ENCODE measurements at regions not wholly inside any gene's neighbourhood (a gene's known extent, or its start where the extent isn't known, plus 50 kb on each side); places are given as distances from the start of the nearest gene placed in this dataset.

DNA sequence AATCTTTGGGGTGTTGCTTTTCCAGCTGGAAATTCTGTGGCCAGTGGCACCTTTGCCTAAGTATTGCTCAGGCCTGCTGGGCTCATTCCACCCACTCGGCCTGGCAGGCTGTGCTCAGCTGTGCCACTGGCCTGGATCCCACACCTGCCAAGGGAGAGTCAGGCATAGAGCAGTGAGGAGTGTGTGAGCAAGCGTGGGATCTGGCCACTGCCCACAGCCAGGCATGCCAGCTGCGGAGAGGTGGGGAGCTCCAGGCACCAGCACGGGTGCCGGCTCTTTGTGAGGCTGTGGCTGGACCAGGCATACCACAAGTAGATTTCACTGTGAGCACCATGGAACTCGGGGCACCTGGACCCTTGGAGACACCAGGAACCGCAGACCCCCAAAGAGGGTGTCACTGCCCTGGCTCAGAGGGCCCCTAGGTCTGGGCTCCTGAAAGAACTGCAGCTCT is 118.1 kb upstream of the MAP2 start:
- ChIA-PET POLR2A (no interaction called here), CTCF (interaction anchor here (1.6 kb wide), 1 partner anchor 26 kb away, joined by 4 read pairs; no protein-coding TSS in a partner anchor)
- no peak for TF ChIP-seq EZH2phosphoT487 (IDR thresholded peaks at IDR 0.05; ENCODE audit: borderline replicate concordance, low read depth)
- no peak for TF ChIP-seq JUND (IDR thresholded peaks at IDR 0.05)
- TF ChIP-seq NRF1 (IDR thresholded peaks at IDR 0.05; ENCODE audit: low read depth, low read length) = no peak
- no peaks in the 10 kb centered on the region for H3K9me3 ChIP-seq
- H3K4me2 ChIP-seq = no peak overlapping the region
- no peaks in the 10 kb centered on the region for H3F3A ChIP-seq (replicated peaks; ENCODE audit: insufficient read depth)
- 48% methylated on average over 5 of the region's 7 CpGs for WGBS (ENCODE audit: low lambda C conversion rate)
- no peaks in the 10 kb centered on the region for H3K9me2 ChIP-seq
- DNase-seq = no peak
- H3K4me1 ChIP-seq (ENCODE audit: control insufficient read depth in 1 of 2, insufficient read depth in 2 of 2, low read depth in 1 of 2, low read length in 1 of 2) = no peaks in the 10 kb centered on the region
- no peak overlapping the region for H3K27ac ChIP-seq (ENCODE audit: low read depth in 2 of 2, low read length in 1 of 2)
- no peak overlapping the region for H3K9ac ChIP-seq
- H3K4me3 ChIP-seq (ENCODE audit: low read depth in 2 of 2, low read length in 1 of 2) = no peak overlapping the region
- H3K27me3 ChIP-seq (ENCODE audit: insufficient read depth) = no peaks in the 10 kb centered on the region
- H3K36me3 ChIP-seq (replicated peaks in 1 of 2; ENCODE audit: control insufficient read depth in 1 of 2, insufficient read depth in 2 of 2, low read length in 1 of 2) = no peaks in the 10 kb centered on the region
- H2AFZ ChIP-seq (ENCODE audit: low read depth) = no peak overlapping the region
- no peaks in the 10 kb centered on the region for H3K79me2 ChIP-seq (ENCODE audit: insufficient read depth)
- no peaks in the 10 kb centered on the region for H4K20me1 ChIP-seq (ENCODE audit: insufficient read depth)

DNA sequence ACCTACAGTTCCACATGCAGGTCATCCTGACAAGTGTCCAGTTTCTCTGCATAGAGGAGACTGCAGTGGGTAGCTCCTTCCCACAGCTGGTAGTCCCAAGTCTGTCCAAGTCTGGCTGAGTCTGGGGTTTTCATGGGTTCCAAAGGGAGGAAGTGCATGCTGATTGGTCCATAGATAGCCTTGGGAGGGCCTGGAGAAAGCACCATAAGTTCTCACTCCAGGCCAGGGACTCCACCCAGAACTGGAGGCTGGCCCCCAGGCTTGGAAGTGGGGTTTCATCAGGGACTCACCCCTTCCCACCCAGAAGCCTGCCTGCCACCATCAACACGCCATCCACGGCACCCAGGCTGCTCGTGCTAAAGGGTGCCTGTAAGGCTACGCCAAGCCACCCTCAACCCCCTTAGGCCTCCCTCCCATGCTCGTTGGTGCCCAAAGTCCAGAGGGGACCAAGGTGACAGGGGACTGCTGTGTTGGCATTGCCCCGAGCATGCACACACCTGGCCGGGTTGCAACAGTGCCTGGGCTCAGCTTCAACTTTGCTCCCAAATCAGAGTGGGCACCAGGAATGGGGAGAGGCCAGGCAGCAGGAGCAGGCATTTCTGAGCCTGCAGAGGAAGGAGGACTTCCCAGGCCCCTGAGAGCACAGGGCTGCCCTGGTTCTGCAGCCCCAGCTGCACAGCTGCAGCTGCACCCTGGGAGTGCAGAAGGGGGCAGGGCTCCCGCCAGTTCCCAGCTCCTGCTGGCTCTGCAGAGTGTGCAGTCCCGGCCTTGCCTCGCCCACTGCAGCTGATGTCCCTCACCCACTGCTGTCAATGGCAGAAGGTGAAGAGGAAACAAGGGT is 116.5 kb upstream of the MAP2 start:
- no peaks in the 10 kb centered on the region for H4K20me1 ChIP-seq (ENCODE audit: insufficient read depth)
- H3K9me3 ChIP-seq = no peaks in the 10 kb centered on the region
- H3K27ac ChIP-seq (ENCODE audit: low read depth in 2 of 2, low read length in 1 of 2) = no peak overlapping the region
- no peak for DNase-seq
- H3K79me2 ChIP-seq (ENCODE audit: insufficient read depth) = no peaks in the 10 kb centered on the region
- H3K27me3 ChIP-seq (ENCODE audit: insufficient read depth) = no peaks in the 10 kb centered on the region
- H3K9ac ChIP-seq = no peak overlapping the region
- no peaks in the 10 kb centered on the region for H3F3A ChIP-seq (replicated peaks; ENCODE audit: insufficient read depth)
- no peaks in the 10 kb centered on the region for H3K4me1 ChIP-seq (ENCODE audit: control insufficient read depth in 1 of 2, insufficient read depth in 2 of 2, low read depth in 1 of 2, low read length in 1 of 2)
- no peaks in the 10 kb centered on the region for H3K9me2 ChIP-seq
- POLR2A ChIA-PET = no interaction called here
- WGBS (ENCODE audit: low lambda C conversion rate) = 52% methylated on average over 5 of the region's 10 CpGs
- CTCF ChIA-PET = interaction anchor here (1.6 to 4.1 kb wide), 2 partner anchors 24 to 27 kb away, joined by 4 to 13 read pairs; no protein-coding TSS in a partner anchor
- TF ChIP-seq ELF1 (IDR thresholded peaks at IDR 0.05) (no peak), MEF2A (IDR thresholded peaks at IDR 0.05; ENCODE audit: borderline replicate concordance, low read depth) (no peak), SMC3 (IDR thresholded peaks at IDR 0.05; ENCODE audit: low read depth, low read length) (no peak), NRF1 (IDR thresholded peaks at IDR 0.05; ENCODE audit: low read depth, low read length) (no peak), RAD21 (IDR thresholded peaks at IDR 0.05; ENCODE audit: low read length) (no peak), RXRA (IDR thresholded peaks at IDR 0.05; ENCODE audit: borderline replicate concordance, low read depth) (no peak), NFIC (IDR thresholded peaks at IDR 0.05; ENCODE audit: borderline replicate concordance) (no peak), RCOR1 (IDR thresholded peaks at IDR 0.05; ENCODE audit: low read length) (no peak), YY1 (IDR thresholded peaks at IDR 0.05; ENCODE audit: low read depth) (no peak)
- TF ChIP-seq, protein P1, sequence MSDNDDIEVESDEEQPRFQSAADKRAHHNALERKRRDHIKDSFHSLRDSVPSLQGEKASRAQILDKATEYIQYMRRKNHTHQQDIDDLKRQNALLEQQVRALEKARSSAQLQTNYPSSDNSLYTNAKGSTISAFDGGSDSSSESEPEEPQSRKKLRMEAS (IDR thresholded peaks at IDR 0.05; ENCODE audit: low read depth) = no peak
- TF ChIP-seq, protein P2, sequence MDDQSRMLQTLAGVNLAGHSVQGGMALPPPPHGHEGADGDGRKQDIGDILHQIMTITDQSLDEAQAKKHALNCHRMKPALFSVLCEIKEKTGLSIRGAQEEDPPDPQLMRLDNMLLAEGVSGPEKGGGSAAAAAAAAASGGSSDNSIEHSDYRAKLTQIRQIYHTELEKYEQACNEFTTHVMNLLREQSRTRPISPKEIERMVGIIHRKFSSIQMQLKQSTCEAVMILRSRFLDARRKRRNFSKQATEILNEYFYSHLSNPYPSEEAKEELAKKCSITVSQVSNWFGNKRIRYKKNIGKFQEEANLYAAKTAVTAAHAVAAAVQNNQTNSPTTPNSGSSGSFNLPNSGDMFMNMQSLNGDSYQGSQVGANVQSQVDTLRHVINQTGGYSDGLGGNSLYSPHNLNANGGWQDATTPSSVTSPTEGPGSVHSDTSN (IDR thresholded peaks at IDR 0.05) = no peak
- TF ChIP-seq, protein P3, sequence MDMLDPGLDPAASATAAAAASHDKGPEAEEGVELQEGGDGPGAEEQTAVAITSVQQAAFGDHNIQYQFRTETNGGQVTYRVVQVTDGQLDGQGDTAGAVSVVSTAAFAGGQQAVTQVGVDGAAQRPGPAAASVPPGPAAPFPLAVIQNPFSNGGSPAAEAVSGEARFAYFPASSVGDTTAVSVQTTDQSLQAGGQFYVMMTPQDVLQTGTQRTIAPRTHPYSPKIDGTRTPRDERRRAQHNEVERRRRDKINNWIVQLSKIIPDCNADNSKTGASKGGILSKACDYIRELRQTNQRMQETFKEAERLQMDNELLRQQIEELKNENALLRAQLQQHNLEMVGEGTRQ (IDR thresholded peaks at IDR 0.05; ENCODE audit: borderline replicate concordance, low read depth, low read length) = no peak
- no peak overlapping the region for H3K4me2 ChIP-seq
- H3K36me3 ChIP-seq (replicated peaks in 1 of 2; ENCODE audit: control insufficient read depth in 1 of 2, insufficient read depth in 2 of 2, low read length in 1 of 2) = no peaks in the 10 kb centered on the region
- H2AFZ ChIP-seq (ENCODE audit: low read depth) = no peak overlapping the region
- H3K4me3 ChIP-seq (ENCODE audit: low read depth in 2 of 2, low read length in 1 of 2) = no peak overlapping the region

All from SK-N-SH (cell line).